GM18507 (cell line): ENCODE measurements at regions not wholly inside any gene's neighbourhood (a gene's known extent, or its start where the extent isn't known, plus 50 kb on each side); places are given as distances from the start of the nearest gene placed in this dataset.

Source experiments
- DNase-seq: peaks from one replicate; pipeline ENCODE4 v3.0.0; 2011; ENCODE audit warnings: low read depth; ENCODE audit not compliant: insufficient read length; ENCODE audit errors: extremely low spot score
- FAIRE-seq: peaks from 2 replicates; lab custom pipeline; 2011; peaks lifted over from hg19 to GRCh38; lab: Jason Lieb, UNC

GRCh38 chr9:88689509-88690298 lies 154.7 kb downstream of the NXNL2 start:
- DNase-seq (no peak), FAIRE-seq (no peak)

GRCh38 chr9:88690628-88691027 lies 155.7 kb downstream of the NXNL2 start:
- DNase-seq (no peak), FAIRE-seq (no peak)

GRCh38 chr9:88691091-88691490 lies 156.1 kb downstream of the NXNL2 start:
- no peak for FAIRE-seq
- DNase-seq: no peak

GRCh38 chr9:88691811-88692210 lies 156.8 kb downstream of the NXNL2 start:
- FAIRE-seq: no peak
- DNase-seq: no peak

- DNase-seq (no peak), FAIRE-seq (no peak)
These were observed 157.8 kb downstream of the NXNL2 start for GRCh38 chr9:88692827-88693226.

GRCh38 chr9:88694625-88695024 lies 159.6 kb downstream of the NXNL2 start:
- FAIRE-seq: no peak
- no peak for DNase-seq

GRCh38 chr9:88696501-88696900 lies 161.5 kb downstream of the NXNL2 start:
- FAIRE-seq: no peak
- DNase-seq: no peak

GRCh38 chr9:88697764-88698432 lies 162.9 kb downstream of the NXNL2 start:
- no peak for FAIRE-seq
- no peak for DNase-seq

GRCh38 chr9:88702985-88703384 lies 168.0 kb downstream of the NXNL2 start:
- no peak for FAIRE-seq
- no peak for DNase-seq

GRCh38 chr9:88706193-88707113 lies 171.5 kb downstream of the NXNL2 start:
- FAIRE-seq: no peak
- DNase-seq: no peak

- no peak for FAIRE-seq
- no peak for DNase-seq
These were observed 175.5 kb downstream of the NXNL2 start for GRCh38 chr9:88710449-88710848.

- FAIRE-seq: no peak
- DNase-seq: no peak
These were observed 176.7 kb downstream of the NXNL2 start for GRCh38 chr9:88711719-88712118.

- FAIRE-seq: no peak
- DNase-seq: no peak
These were observed 177.5 kb downstream of the NXNL2 start for GRCh38 chr9:88712484-88712883.

- no peak for DNase-seq
- no peak for FAIRE-seq
These were observed 178.0 kb downstream of the NXNL2 start for GRCh38 chr9:88713010-88713409.

GRCh38 chr9:88716596-88717290 lies 181.8 kb downstream of the NXNL2 start:
- DNase-seq: no peak
- no peak for FAIRE-seq

- DNase-seq (no peak), FAIRE-seq (no peak)
These were observed 186.0 kb downstream of the NXNL2 start for GRCh38 chr9:88721025-88721424.

- no peak for FAIRE-seq
These were observed 186.7 kb downstream of the NXNL2 start for GRCh38 chr9:88721495-88722279.

GRCh38 chr9:88722753-88723152 lies 187.8 kb downstream of the NXNL2 start:
- DNase-seq (no peak), FAIRE-seq (no peak)

More at GRCh38 chr9:88721495-88722279, 186.7 kb downstream of the NXNL2 start:
- no peak for DNase-seq

- FAIRE-seq (no peak), DNase-seq (no peak)
These were observed 188.8 kb downstream of the NXNL2 start for GRCh38 chr9:88723751-88724150.
